Neural cell (in vitro differentiated cells): ENCODE measurements at regions not wholly inside any gene's neighbourhood (a gene's known extent, or its start where the extent isn't known, plus 50 kb on each side); places are given as distances from the start of the nearest gene placed in this dataset.

Experiments used
- H2AFZ ChIP-seq: fragments of 200-600, 300-800 bp; sonication (generic), shearing (Covaris generic); 2 replicates; pipeline ENCODE4 v1.6.0; 2014; ENCODE audit warnings: low read depth, mild to moderate bottlenecking, antibody characterized with exemption, low read length, moderate library complexity
- H3F3A ChIP-seq: fragments of 200-600 bp; shearing (Covaris generic); 2 replicates; pipeline ENCODE4 v1.6.1; 2016; ENCODE audit warnings: mild to moderate bottlenecking, moderate library complexity, mixed read lengths, antibody characterized with exemption, low read length; ENCODE audit not compliant: insufficient read depth, poor library complexity, severe bottlenecking
- H3K27ac ChIP-seq: fragments of 200-600, 300-800 bp; sonication (generic), shearing (Covaris generic); 2 replicates; pipeline ENCODE4 v1.5.1; 2014; ENCODE audit warnings: mild to moderate bottlenecking, low read length, moderate library complexity
- H3K27me3 ChIP-seq: fragments of 300-800, 200-600 bp; sonication (generic), shearing (Covaris generic); 2 replicates; pipeline ENCODE4 v1.6.0; 2014; ENCODE audit warnings: mild to moderate bottlenecking, low read depth, low read length, moderate library complexity; ENCODE audit not compliant: insufficient read depth
- H3K36me3 ChIP-seq: fragments of 300-800, 200-600 bp; sonication (generic), shearing (Covaris generic); 2 replicates; pipeline ENCODE4 v1.5.1; 2014; ENCODE audit warnings: mild to moderate bottlenecking, antibody characterized with exemption, low read length, moderate library complexity; ENCODE audit not compliant: insufficient read depth
- H3K4me2 ChIP-seq: fragments of 300-800, 200-600 bp; sonication (generic), shearing (Covaris generic); 2 replicates; pipeline ENCODE4 v1.6.0; 2014; ENCODE audit warnings: mild to moderate bottlenecking, low read length
- H3K4me3 ChIP-seq: fragments of 300-800, 200-600 bp; sonication (generic), shearing (Covaris generic); 2 replicates; pipeline ENCODE4 v1.5.1; 2014; ENCODE audit warnings: mild to moderate bottlenecking, low read length, moderate library complexity
- H3K79me2 ChIP-seq: fragments of 200-600 bp; shearing (Covaris generic); replicated peaks from 2 replicates; pipeline ENCODE4 v1.6.0; 2014; ENCODE audit warnings: mild to moderate bottlenecking, low read length, moderate library complexity; ENCODE audit not compliant: insufficient read depth
- H3K9ac ChIP-seq: fragments of 300-800, 200-600 bp; sonication (generic), shearing (Covaris generic); 2 replicates; pipeline ENCODE4 v1.6.1; 2016; ENCODE audit warnings: mild to moderate bottlenecking, low read length, mixed read lengths
- H3K9me2 ChIP-seq: fragments of 200-600 bp; shearing (Covaris generic); 2 replicates; pipeline ENCODE4 v1.6.1; 2016; ENCODE audit warnings: mild to moderate bottlenecking, low read length, mixed read lengths; ENCODE audit not compliant: insufficient read depth
- H3K9me3 ChIP-seq: fragments of 200-600, 300-800 bp; sonication (generic), shearing (Covaris generic); 2 replicates; pipeline ENCODE4 v1.6.1; 2016; ENCODE audit warnings: mild to moderate bottlenecking, mixed run types, low read length, moderate library complexity, mixed read lengths
- H4K20me1 ChIP-seq: fragments of 200-600 bp; shearing (Covaris generic); 2 replicates; pipeline ENCODE4 v1.6.1; 2016; ENCODE audit warnings: mild to moderate bottlenecking, mixed run types; ENCODE audit not compliant: insufficient read depth
- CTCF ChIP-seq: fragments of 450-650 bp; IDR thresholded peaks from 2 replicates; pipeline ENCODE4 v1.5.1; 2014; ENCODE audit warnings: antibody characterized with exemption, mild to moderate bottlenecking, moderate library complexity; ENCODE audit not compliant: poor library complexity, severe bottlenecking
- EP300 ChIP-seq: fragments of 450-650 bp; conservative IDR thresholded peaks from 2 replicates; pipeline ENCODE4 v1.6.1; 2014; ENCODE audit warnings: antibody characterized with exemption, mild to moderate bottlenecking, moderate library complexity; ENCODE audit not compliant: poor library complexity, severe bottlenecking
- EZH2 ChIP-seq: fragments of 200-600, 300-800 bp; shearing (Covaris generic), sonication (generic); IDR thresholded peaks from 2 replicates; pipeline ENCODE4 v1.6.1; 2014; ENCODE audit warnings: antibody characterized with exemption, low read length, borderline replicate concordance, mild to moderate bottlenecking; ENCODE audit not compliant: insufficient read depth, poor library complexity, severe bottlenecking
- MXI1 ChIP-seq: fragments of 450-650 bp; conservative IDR thresholded peaks from 2 replicates; pipeline ENCODE4 v1.6.1; 2014; ENCODE audit warnings: antibody characterized with exemption, mild to moderate bottlenecking; ENCODE audit not compliant: poor library complexity, severe bottlenecking
- POLR2AphosphoS5 ChIP-seq: IDR thresholded peaks from 2 replicates; pipeline ENCODE4 v1.6.1; 2012
- RAD21 ChIP-seq: fragments of 450-650 bp; conservative IDR thresholded peaks from 2 replicates; pipeline ENCODE4 v1.6.1; 2014; ENCODE audit warnings: antibody characterized with exemption, mild to moderate bottlenecking, moderate library complexity
- REST ChIP-seq: IDR thresholded peaks from 2 replicates; pipeline ENCODE4 v1.6.1; 2012; ENCODE audit warnings: borderline replicate concordance
- SMC3 ChIP-seq: fragments of 450-650 bp; conservative IDR thresholded peaks from 2 replicates; pipeline ENCODE4 v1.6.1; 2014; ENCODE audit warnings: antibody characterized with exemption, mild to moderate bottlenecking, moderate library complexity; ENCODE audit not compliant: poor library complexity
- TAF1 ChIP-seq: IDR thresholded peaks from 2 replicates; pipeline ENCODE4 v1.6.1; 2012; ENCODE audit warnings: low read depth

GRCh38 chr2:128377071-128377910 is 58.6 kb upstream of the HS6ST1 start:
- H3K27me3 ChIP-seq, result no peaks in the 10 kb centered on the region
- no peaks in the 10 kb centered on the region for H3K9me2 ChIP-seq
- H3K9me3 ChIP-seq, result no peaks in the 10 kb centered on the region
- H3K27ac ChIP-seq, result no peak overlapping the region
- H3K36me3 ChIP-seq, result no peaks in the 10 kb centered on the region
- no peak overlapping the region for H3K4me2 ChIP-seq
- no peak overlapping the region for H3K9ac ChIP-seq
- no peaks in the 10 kb centered on the region for H3K79me2 ChIP-seq
- H3K4me3 ChIP-seq, result no peak overlapping the region
- no peak overlapping the region for H2AFZ ChIP-seq
- no peak for TF ChIP-seq EZH2
- TF ChIP-seq RAD21, result no peak
- TF ChIP-seq CTCF, result no peak
- no peaks in the 10 kb centered on the region for H3F3A ChIP-seq
- H4K20me1 ChIP-seq, result no peaks in the 10 kb centered on the region

- H3K36me3 ChIP-seq, result no peaks in the 10 kb centered on the region
- no peaks in the 10 kb centered on the region for H3K79me2 ChIP-seq
- H2AFZ ChIP-seq, result no peak overlapping the region
- no peak overlapping the region for H3K9ac ChIP-seq
- H3K4me3 ChIP-seq, result no peak overlapping the region
- no peak overlapping the region for H3K27ac ChIP-seq
- H3K4me2 ChIP-seq, result no peak overlapping the region
- no peaks in the 10 kb centered on the region for H3K9me2 ChIP-seq
- no peaks in the 10 kb centered on the region for H3K27me3 ChIP-seq
- no peaks in the 10 kb centered on the region for H3K9me3 ChIP-seq
- H4K20me1 ChIP-seq, result no peaks in the 10 kb centered on the region
- no peaks in the 10 kb centered on the region for H3F3A ChIP-seq
- TF ChIP-seq SMC3, result no peak
- no peak for TF ChIP-seq TAF1
- no peak for TF ChIP-seq EP300
- TF ChIP-seq POLR2AphosphoS5, result no peak
- TF ChIP-seq CTCF, result no peak
- no peak for TF ChIP-seq REST
- TF ChIP-seq MXI1, result no peak
- no peak for TF ChIP-seq EZH2
Measured at GRCh38 chr2:128378231-128379020, 59.8 kb upstream of the HS6ST1 start.
